ENCODE measurements at regions not wholly inside any gene's neighbourhood (a gene's known extent, or its start where the extent isn't known, plus 50 kb on each side); places are given as distances from the start of the nearest gene placed in this dataset.

DNA sequence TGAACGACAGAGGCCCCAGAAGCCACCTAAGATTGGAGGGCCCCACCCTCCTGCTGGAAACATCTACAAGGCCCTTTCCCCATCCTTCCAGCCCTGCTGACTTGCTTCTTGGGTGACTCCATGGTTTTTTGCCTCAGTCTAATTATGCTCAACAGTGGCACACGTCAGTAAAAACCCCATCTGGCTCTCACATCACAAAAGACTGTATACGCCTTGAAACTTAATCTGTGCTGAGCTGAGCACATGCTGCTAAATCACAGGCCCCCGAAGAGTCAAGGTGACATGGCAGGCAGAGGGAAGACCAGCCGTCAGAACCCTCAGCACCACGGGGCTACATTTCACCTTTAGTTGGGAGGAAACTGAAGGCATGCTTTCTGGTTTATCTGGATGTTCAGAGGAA, 323.1 kb downstream of the CDH26 start (continued):
- TF ChIP-seq, protein P1, sequence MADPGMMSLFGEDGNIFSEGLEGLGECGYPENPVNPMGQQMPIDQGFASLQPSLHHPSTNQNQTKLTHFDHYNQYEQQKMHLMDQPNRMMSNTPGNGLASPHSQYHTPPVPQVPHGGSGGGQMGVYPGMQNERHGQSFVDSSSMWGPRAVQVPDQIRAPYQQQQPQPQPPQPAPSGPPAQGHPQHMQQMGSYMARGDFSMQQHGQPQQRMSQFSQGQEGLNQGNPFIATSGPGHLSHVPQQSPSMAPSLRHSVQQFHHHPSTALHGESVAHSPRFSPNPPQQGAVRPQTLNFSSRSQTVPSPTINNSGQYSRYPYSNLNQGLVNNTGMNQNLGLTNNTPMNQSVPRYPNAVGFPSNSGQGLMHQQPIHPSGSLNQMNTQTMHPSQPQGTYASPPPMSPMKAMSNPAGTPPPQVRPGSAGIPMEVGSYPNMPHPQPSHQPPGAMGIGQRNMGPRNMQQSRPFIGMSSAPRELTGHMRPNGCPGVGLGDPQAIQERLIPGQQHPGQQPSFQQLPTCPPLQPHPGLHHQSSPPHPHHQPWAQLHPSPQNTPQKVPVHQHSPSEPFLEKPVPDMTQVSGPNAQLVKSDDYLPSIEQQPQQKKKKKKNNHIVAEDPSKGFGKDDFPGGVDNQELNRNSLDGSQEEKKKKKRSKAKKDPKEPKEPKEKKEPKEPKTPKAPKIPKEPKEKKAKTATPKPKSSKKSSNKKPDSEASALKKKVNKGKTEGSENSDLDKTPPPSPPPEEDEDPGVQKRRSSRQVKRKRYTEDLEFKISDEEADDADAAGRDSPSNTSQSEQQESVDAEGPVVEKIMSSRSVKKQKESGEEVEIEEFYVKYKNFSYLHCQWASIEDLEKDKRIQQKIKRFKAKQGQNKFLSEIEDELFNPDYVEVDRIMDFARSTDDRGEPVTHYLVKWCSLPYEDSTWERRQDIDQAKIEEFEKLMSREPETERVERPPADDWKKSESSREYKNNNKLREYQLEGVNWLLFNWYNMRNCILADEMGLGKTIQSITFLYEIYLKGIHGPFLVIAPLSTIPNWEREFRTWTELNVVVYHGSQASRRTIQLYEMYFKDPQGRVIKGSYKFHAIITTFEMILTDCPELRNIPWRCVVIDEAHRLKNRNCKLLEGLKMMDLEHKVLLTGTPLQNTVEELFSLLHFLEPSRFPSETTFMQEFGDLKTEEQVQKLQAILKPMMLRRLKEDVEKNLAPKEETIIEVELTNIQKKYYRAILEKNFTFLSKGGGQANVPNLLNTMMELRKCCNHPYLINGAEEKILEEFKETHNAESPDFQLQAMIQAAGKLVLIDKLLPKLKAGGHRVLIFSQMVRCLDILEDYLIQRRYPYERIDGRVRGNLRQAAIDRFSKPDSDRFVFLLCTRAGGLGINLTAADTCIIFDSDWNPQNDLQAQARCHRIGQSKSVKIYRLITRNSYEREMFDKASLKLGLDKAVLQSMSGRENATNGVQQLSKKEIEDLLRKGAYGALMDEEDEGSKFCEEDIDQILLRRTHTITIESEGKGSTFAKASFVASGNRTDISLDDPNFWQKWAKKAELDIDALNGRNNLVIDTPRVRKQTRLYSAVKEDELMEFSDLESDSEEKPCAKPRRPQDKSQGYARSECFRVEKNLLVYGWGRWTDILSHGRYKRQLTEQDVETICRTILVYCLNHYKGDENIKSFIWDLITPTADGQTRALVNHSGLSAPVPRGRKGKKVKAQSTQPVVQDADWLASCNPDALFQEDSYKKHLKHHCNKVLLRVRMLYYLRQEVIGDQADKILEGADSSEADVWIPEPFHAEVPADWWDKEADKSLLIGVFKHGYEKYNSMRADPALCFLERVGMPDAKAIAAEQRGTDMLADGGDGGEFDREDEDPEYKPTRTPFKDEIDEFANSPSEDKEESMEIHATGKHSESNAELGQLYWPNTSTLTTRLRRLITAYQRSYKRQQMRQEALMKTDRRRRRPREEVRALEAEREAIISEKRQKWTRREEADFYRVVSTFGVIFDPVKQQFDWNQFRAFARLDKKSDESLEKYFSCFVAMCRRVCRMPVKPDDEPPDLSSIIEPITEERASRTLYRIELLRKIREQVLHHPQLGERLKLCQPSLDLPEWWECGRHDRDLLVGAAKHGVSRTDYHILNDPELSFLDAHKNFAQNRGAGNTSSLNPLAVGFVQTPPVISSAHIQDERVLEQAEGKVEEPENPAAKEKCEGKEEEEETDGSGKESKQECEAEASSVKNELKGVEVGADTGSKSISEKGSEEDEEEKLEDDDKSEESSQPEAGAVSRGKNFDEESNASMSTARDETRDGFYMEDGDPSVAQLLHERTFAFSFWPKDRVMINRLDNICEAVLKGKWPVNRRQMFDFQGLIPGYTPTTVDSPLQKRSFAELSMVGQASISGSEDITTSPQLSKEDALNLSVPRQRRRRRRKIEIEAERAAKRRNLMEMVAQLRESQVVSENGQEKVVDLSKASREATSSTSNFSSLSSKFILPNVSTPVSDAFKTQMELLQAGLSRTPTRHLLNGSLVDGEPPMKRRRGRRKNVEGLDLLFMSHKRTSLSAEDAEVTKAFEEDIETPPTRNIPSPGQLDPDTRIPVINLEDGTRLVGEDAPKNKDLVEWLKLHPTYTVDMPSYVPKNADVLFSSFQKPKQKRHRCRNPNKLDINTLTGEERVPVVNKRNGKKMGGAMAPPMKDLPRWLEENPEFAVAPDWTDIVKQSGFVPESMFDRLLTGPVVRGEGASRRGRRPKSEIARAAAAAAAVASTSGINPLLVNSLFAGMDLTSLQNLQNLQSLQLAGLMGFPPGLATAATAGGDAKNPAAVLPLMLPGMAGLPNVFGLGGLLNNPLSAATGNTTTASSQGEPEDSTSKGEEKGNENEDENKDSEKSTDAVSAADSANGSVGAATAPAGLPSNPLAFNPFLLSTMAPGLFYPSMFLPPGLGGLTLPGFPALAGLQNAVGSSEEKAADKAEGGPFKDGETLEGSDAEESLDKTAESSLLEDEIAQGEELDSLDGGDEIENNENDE (IDR thresholded peaks at IDR 0.05; ENCODE audit: insufficient replicate concordance, low read length) = no peak
- TF ChIP-seq RAD21 (IDR thresholded peaks at IDR 0.05 in 1 of 2, conservative IDR thresholded peaks at IDR 0.05 in 1 of 2; ENCODE audit: low read depth in 2 of 2, low read length in 2 of 2) (no peak), TEAD4 (IDR thresholded peaks at IDR 0.05; ENCODE audit: low read depth, low read length) (no peak)
- TF ChIP-seq, protein P2, sequence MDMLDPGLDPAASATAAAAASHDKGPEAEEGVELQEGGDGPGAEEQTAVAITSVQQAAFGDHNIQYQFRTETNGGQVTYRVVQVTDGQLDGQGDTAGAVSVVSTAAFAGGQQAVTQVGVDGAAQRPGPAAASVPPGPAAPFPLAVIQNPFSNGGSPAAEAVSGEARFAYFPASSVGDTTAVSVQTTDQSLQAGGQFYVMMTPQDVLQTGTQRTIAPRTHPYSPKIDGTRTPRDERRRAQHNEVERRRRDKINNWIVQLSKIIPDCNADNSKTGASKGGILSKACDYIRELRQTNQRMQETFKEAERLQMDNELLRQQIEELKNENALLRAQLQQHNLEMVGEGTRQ (IDR thresholded peaks at IDR 0.05; ENCODE audit: low read length) = no peak

Data from H1 (cell line).